Amniotic stem cell (primary cell): ENCODE measurements at regions not wholly inside any gene's neighbourhood (a gene's known extent, or its start where the extent isn't known, plus 50 kb on each side); places are given as distances from the start of the nearest gene placed in this dataset.

Source experiments
- DNase-seq: peaks from one replicate; lab custom pipeline; 2025; lab: John Stamatoyannopoulos, UW

DNA sequence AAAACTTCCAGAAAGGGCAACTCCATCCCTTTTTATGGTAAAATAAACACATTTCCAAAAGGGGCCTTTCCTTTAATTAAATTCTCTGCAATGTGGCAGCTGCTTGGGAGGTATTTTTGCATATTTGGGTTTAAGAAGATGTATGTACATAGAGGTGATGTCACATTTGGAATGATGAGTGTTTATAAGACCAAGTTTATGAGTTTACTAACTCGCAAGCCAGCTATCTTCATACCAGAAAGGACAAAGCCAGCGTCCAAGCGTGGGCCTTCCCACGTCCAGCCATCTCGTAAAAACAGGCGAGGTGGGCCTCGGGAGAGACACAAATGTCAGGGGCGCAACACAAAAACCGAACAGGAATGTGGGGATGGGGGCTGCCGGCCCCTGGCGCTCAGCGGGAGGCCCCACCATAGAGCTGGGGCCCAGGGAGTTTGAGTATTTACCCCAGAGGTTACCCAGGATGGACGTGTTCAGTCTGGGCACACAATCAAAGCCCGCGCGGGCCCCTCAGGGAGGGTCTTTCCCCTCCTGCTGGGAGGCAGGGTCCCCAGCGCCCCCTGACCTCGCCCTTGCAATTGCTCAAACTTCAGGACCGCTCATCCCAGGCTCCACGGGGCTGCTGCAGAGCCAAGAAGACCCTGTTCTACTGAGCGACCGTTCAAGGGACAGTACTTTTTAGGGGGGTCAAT lies 137.3 kb downstream of the TWIST2 start:
- DNase-seq = no peak

DNA sequence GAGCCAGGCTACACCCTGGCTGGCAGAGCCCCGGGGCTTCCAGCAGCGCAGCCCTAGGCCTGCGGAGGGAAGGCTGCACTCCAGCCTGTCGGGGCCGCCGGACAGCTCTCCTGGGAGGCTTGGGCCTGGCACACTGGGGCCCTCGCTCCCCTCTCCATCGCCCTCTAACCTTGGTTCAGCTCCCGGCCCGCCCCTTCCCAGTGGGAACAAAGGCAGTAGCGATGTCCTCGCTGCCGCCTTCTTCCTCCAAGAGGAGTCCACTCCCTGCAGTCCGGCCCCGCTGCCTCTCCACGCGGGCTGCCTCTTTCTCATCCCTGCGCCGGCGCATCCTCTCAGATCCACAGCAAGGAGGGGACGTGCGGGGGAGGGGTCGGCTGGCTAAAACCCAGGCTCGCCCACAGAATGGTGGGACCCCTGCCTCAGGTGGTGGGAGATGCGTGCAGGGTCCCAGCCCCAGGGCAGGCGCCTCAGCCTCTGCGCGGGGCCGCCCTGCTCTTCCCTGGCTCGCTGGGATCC lies 138.1 kb downstream of the TWIST2 start:
- no peak for DNase-seq

GRCh38 chr2:238986491-238987351 lies 138.8 kb downstream of the TWIST2 start:
- DNase-seq = no peak

- DNase-seq = no peak
Observed at GRCh38 chr2:238987352-238987981, 139.6 kb downstream of the TWIST2 start.

- no peak for DNase-seq
Observed at GRCh38 chr2:238988105-238988504, 140.2 kb downstream of the TWIST2 start.

- no peak for DNase-seq
Observed at GRCh38 chr2:238988752-238989151, 140.9 kb downstream of the TWIST2 start.

DNA sequence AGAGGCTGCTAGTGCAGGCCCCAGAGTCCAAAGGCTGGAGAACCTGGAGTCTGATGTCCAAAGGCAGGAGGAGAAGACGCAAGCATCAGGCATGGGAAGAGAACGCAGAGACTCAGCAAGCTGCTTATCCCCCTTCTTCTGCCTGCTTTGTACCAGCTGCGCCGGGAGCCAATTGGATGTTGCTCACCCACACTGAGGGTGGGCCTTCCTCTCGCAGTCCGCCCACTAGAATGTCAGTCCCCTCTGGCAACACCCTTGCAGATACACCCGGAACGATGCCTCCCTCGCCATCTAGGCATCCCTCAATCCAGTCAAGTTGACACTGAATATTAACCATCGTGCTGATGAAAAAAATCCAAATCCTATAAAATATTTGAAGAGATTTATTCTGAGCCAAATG lies 141.6 kb downstream of the TWIST2 start:
- no peak for DNase-seq

GRCh38 chr2:238994432-238994831 lies 146.5 kb downstream of the TWIST2 start:
- no peak for DNase-seq

- DNase-seq = no peak
Observed at GRCh38 chr2:238994876-238995275, 147.0 kb downstream of the TWIST2 start.

- DNase-seq = no peak
Observed at GRCh38 chr2:238995634-238996033, 147.7 kb downstream of the TWIST2 start.

DNA sequence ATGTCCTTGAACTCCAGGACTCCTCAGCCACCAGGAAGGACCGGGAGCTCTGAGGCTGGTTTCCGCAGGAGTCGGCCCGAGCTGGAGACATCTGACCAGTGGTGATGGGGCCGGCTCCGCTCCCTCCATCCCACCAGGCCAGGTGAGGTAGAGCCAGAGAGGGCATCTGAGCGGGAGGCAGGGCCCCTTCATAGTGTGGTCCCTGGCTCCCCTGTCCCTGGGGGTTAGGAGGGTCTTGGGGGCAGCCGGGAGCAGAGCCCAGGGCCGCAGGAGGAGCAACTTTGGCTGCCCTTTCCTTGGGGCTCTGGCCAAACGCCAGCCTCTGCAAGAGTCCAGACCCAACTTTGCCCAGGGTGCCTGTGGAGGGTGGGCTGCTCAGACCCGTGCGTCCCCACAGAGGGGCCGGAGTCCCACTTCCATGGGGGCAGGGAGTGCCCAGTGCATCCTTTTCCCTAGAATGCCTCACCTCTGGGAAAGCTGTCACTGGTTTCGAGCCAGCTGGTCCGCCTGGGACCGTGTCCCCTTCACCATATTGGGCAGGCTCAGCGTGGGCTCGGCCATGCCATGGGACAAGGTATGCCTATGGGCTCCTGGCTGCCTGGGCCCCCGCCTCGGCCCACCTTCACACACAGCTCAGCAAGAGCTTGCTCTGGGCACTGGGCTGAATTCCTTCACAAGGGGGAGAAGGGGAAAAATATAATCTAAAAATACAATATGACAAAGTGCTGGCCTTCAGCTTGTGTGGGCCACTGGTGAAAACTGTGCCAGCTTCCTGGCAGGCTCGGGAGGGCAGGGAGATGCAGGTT lies 148.6 kb downstream of the TWIST2 start:
- DNase-seq = no peak

DNA sequence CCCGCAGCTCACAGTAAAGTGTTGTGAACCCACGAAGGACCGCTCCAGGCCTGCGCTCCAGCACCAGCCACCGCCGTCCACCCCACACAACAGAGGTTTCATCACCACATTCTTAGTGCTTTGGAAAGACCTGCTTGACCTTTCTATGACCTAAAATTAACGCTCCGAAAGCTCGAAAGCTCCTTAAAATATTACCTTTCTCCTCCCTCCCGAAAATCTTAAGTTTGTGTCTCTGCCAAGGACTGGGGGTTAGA lies 149.2 kb downstream of the TWIST2 start:
- DNase-seq = no peak

GRCh38 chr2:238997684-238998083 lies 149.8 kb downstream of the TWIST2 start:
- no peak for DNase-seq
